NCI-H1436 treated with DMSO at 0.1 percent for 48 hours (cell line): ENCODE measurements at regions not wholly inside any gene's neighbourhood (a gene's known extent, or its start where the extent isn't known, plus 50 kb on each side); places are given as distances from the start of the nearest gene placed in this dataset.

ENCODE experiments used
- DNase-seq: peaks from one replicate; lab custom pipeline; 2025; lab: John Stamatoyannopoulos, UW

DNA sequence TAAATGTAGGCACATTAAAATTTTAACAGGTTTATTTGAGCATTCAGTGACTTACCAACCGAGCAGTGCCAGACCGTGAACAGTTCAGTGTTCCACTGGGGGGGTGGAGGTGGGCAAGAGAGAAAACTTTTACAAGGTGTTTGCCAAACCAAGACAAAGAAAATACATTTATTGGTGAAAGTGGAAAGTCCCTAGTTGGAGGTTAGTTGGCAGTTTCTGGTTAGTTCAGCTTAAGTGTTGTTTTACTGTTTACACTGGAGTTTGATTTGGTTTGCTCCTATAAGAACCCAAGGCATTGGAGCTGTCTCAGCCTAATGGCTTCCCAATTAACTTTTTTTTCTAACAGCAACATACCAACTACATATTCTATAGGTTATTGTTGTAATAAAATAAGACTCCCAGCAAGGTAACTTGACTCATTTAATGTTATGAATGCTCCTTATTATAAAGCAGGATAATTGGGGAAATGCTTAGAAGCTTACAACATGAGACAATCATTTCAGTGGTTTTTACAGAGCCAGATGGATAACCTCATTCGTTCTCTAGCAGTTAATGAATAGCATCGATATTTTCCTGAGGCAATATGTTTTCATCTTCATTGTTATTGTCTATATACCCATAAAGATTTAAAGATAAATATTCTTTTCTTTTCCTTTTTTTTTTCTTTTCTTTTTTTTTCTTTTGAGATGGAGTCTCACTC lies 115.8 kb downstream of the ETNK1 start:
- DNase-seq, result no peak

DNA sequence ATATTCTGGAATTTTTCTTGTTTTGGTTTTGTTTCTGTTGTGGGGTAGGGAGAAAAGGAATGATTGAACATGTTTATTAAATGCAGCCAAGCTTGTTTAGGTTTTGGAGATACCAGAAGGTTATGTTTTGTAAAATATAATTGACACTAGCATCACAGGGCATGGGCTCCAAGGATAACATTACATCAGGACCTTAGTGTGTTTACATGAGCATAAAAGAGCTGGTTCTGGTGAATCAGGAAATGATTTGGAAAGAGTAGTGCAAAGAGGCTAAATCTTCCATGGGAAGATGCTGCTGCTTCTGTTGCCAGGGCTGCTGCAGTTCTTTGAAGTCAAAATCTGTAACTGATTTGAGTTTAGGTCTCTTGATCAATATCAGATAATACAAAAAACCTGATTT lies 118.7 kb downstream of the ETNK1 start:
- no peak for DNase-seq

DNA sequence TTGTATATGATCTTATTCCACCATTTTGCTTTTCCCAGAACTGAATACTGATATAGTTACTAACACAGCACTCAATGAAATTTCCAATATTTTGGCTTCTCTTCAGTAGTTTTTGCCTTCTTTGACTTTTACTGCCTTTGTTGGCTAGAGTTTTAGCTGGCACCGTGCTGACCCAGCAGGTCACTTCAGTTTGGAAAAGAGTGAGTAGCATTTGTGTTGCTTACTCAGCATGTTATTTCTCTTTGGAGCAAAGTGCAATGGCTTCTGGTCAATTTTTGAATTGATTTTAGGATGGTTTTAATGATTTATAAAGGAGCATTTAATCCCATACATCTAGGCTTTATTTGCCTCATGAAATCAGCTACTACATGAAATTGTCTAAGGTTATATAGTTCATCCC lies 119.2 kb downstream of the ETNK1 start:
- DNase-seq, result no peak

DNA sequence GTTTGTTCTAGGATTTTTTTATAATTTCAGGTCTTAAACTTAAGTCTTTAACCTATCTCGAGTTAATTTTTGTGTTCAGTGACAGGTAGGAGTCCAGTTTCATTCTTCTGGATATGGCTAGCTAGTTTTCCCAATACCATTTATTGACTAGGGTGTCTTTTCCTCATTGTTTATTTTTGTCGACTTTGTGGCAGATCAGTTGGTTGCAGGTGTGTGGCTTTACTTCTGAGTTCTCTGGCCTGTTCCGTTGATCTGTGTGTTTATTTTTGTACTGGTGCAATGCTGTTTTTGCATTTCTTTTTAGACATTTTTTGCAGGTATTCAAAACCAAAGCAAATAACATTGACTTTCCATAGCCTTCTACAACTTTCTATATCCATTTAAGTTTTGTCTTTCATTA lies 121.7 kb downstream of the ETNK1 start:
- DNase-seq, result no peak

DNA sequence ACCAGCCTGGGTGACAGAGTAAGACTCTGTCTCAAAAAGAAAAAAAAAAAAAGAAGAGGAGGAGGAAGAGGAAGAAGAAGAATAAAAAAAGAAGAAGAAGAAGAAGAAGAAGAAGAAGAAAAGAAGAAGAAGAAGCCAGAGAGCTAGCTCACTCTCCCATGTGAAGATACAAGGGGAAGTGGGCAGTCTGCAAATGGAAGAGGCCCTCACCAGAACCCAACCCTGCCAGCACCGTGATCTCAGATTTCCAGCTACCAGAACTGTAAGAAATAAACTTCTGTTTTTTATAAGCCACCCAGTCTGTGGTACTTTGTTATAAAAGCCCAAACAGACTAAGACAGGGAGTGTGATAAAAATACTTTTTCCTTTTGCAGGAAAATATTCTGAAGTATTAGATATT lies 130.7 kb downstream of the ETNK1 start:
- no peak for DNase-seq

DNA sequence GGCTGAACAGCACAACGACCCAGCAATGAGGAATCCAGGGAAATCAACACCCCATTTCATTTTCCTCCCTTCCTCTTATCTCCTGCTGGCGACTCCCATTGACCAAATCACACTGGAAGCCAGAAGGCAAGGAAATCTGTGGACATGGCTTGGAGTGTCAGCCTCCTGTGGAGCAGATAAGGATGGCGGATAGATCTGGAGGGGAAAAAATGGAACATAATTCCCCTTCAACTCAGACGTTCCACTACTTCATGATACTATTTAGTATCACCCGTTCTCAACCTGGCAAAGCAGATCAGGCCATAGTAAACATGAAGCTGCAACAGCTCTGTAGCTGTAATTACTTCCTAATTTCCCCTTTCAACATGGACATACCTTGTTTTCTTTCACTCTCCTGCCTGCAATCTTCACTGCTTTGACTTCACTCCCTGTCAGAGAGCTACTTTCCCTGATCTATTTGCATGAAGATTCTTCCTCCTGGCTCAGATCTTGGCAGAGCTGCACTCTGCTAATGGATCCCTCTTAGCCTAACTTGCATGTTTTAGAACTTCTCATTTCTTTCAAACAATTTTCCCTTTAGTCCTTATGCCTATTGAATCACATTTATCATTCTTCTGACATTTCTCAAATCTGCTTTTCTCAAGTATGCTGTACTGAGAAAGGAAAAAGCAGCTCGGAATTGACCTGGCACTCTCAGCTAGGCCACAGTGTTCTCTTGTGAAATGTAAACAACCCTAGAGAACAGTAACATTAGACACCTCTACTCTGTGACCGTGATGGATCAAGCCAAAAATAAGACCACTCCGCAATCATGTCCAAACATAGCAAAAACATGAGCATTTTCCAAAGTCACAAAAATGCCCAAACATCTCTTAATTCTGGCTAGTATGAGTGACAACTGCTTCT lies 135.1 kb downstream of the ETNK1 start:
- no peak for DNase-seq

DNA sequence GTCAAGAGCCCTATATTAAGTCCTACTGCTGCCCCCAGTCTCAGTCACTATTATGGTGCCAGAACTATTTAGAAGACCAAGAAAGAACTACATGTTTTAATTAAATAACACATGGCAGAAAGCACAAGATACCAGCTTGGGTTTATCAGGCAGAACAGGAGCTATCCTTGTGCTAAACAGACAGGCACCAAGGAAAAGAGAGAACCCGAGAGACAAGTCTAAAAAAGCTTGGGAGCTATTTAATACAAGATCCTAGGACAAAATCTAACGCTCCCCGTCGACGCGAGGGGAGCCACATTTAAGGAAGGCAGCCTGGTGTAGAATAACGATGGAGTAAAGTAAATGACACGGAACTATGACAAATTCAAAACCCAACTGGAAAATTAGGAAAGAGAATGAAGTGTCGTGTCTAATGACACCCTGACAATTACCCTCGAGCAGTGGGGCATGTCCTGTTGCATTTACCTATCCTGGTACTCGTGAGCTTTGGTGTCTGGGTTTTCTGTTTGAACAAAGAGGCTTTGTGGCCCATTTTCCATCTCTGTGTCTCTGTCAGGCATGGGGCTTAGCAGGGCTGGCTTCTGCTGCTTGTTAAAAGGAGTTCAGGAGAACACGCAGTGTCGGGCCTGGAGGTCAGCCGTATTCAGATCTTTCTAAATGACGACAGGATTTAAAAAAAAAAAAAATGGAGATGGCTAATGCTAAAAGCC lies 140.6 kb downstream of the ETNK1 start:
- DNase-seq, result no peak

DNA sequence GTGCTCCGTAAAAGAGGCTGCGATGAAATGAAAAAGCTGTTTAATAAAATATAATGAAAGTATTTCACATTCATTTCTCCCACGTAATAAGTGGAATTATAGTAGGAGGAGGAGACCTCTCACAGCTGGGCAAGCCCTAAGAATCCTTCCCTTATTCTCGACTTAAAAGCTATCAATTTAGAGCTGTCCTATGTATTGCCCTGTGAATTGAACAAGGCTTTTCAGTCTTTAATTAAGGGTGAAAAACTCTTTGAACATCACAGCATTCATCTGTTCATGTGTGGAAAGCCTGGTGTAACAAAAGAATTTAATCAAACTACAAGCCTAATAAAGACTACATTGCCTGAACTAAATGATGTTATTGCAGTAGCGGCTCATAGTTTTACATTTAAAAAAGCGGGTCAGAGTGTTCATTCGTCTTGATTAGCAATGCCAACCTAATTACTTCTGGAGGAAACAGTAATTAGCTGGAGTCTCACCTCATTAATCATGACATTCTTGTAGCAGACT lies 142.0 kb downstream of the ETNK1 start:
- no peak for DNase-seq

DNA sequence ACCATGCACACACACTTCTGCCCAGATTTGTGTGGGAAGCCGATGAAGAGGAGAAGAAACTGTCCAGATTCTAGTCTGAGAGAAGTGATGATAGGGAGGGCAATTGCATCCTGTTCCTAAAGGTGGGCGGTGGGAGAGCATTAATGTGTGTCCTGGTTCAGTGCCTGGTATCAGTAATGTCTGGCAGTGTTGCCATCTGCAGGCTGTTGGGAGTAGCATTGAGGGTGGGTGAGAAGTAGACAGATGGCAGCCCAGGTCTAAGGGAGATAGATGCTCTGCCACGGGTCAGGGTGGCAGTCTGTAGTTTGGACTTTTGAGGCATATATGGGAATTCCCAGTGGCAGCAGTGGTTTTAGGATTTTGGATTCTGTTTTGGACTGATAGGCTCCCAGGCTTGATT lies 156.4 kb downstream of the ETNK1 start:
- DNase-seq, result no peak

DNA sequence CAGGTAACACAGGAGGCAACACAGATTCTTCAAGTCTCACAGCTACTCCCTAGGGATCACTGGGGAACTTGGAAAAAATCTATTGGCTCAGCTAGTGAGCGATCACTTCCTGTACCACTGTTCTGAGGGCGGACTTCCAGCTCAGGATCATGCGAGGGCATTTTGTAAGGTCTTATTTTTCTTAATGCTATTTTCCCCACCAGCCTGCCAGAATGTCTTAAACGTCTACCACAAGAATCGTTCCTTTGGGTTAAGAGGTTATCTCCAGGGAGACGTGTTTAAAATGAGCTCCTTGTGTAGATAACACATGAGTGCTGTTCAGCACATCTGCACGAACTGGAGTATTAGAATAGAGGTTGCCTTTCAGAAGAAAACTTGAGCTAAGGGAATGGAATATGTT lies 162.6 kb downstream of the ETNK1 start:
- DNase-seq, result no peak

DNA sequence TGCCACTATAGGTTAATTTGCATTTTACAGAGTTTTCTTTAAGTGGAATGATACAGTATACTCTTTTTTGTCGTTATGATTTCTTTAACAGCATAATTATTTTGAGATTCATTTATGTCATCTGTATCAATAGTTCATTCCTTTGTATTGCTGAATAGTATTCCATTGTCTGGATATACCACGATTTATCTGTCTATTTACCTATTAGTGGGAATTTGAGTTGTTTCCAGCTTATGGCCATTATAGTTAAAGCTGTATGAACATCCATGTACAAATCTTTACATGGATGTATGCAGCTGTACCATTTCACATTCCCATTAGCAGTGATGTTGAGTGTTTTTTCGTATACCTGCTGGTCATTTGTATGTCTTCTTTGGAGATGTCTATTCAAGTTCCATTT lies 163.9 kb downstream of the ETNK1 start:
- no peak for DNase-seq

DNA sequence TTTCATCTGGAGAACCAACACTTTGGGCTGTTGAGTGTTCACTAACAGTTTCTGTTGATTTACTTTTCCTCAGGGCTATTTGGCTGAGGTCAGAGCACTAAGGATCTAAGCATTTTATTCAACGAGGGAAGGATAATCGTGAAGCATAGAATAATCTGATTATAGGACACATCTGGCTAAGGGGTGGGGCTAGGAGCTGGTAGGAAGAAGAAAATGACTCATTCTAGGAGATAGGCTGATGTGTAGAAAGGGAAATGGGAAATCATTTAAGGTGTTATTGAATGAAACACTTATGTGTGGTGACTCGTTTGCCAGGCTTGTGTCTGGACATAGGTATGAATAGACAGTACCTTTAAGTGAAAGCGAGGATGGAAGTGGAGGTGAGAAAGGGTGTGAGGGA lies 167.2 kb downstream of the ETNK1 start:
- DNase-seq, result no peak

DNA sequence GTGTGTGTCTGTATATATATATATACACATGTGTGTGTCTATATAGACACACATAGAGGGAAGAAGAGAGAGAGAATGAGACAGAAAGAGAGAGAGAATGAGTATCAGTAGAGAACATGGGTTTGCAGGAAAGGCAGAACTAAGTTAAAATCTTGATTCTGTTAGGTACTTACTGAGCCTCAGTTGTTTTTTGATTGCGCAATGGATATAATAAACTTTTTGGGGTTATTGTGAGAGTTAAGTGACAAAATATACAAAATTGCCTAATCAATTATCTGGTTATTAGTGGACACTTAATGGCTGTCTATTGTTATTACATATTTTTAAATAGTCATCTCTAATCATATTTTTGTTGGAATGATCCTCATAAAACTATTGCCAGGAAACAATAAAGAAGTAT lies 169.0 kb downstream of the ETNK1 start:
- no peak for DNase-seq

DNA sequence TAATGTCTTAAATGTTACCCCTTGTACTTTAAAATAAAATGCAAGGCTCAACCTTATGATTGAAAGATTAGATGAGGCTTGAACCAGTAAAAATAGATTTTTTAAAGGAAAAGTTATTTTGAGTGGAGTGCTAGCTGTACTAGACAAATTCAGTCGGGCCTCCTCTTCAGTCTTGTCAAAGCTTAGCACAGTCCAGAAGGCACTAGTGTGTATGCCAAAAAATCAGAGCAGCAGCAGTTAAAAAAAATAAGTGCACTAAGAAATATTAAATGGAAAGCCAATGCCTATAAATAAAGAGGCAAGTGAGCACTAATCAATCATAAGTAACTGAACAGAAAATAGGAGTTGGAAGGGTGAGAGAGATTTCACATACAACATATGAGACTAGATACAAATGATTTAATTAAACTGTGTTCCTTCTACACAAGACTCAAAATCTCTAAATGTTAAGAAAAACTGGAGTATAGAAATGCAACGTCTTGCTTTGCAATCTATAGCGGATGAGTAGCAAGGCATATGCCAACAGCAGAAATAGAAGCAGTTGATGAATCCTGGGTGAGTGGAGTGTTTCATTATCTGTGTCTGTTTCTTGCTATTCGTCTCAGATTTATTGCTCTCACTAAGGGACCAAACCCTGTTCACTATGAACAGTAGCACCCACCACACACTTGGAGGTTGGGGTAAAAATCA lies 172.1 kb downstream of the ETNK1 start:
- no peak for DNase-seq

DNA sequence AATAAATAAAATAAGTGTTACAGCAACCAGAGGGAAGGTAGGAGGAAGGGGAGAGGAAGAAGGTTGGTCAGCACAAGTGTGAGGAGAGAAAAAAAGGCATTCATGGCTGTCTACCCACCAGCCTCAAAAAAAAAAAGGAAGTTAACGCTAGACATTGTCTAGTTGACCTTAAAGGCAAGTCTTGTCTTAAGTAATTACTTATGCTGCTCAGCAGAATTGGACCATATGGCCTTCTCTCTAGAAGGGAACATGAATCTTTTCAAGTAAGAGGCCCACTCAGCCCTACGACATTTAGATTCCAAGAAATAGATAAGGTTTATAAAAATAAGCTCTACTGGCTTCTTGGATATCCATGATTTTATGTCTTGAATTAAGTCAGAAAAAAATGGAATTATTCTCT lies 172.7 kb downstream of the ETNK1 start:
- no peak for DNase-seq

DNA sequence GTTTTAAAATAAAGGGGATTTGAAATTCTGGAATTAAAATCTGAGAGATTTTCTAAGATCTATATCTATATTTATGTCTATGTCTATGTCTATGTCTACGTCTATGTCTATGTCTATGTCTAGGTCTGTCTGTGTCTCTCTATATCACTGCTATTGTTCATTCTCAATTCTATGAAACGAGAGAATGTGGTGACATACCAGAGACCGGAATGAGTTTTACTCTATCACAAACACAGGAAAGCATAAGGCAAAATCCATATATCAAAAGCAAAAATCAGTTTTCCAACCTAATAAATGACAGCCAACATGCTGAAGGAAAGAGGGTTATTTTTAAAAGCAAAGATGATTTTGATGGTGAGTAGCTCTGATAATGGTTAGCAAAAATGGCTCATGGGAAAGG lies 173.1 kb downstream of the ETNK1 start:
- DNase-seq, result no peak

DNA sequence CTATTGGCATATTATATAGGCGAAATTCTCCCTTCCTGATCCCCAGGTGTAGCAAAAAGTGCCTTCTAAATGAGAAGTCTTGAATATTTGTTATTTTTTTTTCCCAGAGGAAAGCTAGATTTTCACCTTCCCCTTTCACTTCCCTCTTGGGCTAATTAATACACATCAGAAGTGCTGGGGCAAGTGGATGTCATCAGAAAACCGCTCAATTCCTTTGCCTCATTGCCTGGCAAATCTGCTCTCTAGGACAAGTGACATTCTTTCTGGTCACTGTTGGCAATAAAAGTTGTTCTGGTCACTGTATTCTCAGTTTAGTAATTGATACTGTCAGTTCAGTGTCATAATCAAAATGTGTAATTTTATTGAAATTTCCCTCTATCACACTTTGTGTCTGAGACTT lies 174.5 kb downstream of the ETNK1 start:
- DNase-seq, result no peak

DNA sequence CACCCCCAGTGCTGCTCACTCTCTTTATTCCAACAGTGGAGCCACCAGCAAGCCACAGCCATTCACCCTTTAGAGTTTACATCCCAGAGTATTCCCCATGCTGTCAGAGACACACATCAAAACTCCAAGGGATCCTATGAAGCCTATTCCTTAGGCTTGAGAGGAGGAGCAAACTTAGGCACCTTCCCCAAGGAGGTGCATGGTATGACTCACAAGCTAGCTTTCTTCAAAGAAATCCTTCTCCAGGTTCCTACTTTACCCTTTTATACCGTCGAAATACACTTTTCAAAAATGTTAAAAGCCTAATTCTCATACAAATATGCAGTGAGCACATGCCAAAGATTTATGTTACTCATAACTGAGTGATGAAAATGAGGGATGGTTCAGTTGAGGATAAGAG lies 175.4 kb downstream of the ETNK1 start:
- no peak for DNase-seq

DNA sequence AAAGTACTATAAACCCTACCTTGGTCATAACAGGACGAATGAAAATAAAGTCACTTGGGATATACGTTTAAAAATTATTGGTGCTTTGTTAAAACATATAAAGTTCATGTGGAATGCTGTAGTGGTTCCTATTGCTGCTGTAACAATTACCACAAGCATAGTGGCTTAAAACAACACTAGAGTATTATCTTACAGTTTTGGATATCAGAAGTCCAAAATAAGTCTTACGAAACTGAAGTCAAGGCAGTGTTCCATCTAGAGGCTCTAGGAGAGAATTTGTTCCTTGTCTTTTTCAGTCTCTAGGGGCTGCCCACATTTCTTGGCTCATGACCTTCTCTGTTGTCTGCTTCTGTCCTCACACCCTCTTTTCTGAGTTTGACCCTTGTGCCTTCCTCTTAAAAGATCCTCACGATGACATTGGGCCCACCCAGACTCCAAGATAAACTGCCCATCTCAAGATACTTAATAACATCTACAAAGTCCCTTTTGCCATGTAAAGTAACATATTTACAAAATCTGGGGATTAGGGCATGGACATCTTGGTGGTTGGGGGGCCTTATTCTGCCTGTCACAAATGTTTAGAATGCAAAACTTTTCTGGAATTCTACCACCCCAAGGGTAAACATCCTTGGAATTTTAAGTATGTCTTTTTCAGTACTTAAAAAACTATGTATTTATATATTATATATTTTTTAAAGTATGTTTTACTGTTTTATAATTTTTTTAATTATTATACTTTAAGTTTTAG lies 178.1 kb downstream of the ETNK1 start:
- DNase-seq, result no peak

DNA sequence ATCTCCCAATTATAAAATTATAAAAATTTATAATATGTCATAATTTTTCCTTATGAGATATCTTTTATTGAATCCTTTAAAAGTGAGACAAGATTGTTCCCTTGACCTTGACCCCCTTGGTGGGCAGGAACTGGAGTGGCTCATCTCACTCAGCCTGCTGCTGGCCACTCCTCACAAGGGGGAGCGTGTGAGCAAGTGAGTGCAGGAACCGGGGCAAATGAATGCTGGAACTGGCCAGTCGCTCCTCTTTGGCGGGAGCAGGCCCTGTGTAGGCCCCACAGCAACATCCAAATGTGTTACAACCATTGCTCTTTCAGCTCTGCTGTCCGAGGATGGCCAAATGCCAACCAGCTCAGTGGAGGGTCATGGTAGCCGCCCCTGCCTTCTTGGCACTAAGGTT lies 178.8 kb downstream of the ETNK1 start:
- DNase-seq, result no peak

DNA sequence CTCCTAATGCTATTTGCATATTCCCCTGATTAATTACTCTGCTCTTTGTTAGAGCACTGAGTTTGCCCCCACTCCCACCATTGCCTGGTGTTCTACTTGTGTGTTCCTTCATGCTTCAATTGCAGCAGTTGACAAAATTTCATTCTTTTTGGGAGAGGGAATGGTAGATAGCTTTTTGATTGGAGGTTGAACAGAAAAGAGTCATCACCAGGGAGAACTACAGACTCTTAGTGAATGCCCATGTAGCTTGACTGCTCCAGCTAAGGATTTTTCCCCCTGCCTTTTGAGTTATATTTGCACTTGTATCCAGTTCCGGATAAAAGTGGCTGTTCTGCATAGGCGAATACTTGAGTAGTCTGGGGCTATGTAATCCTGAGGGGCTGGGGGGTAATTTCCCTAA lies 183.9 kb downstream of the ETNK1 start:
- DNase-seq, result no peak
